GM21576 (cell line): ENCODE measurements at regions not wholly inside any gene's neighbourhood (a gene's known extent, or its start where the extent isn't known, plus 50 kb on each side); places are given as distances from the start of the nearest gene placed in this dataset.
"Not testable (repeated sequence)": the region's sequence is repeated elsewhere in the genome, so short reads cannot be mapped to it uniquely, and the experiment has no call there.

Experiments used
- ATAC-seq: cut with Tn5 transposase; IDR thresholded peaks from one replicate; pipeline ENCODE4 v1.9.1; 2021; ENCODE audit warnings: mild to moderate bottlenecking, moderate library complexity; ENCODE audit not compliant: unreplicated experiment

- ATAC-seq: no peak
These were observed 55.5 kb downstream of the PRR15 start for GRCh38 chr7:29619111-29619510.

- ATAC-seq: no peak
These were observed 56.4 kb downstream of the PRR15 start for GRCh38 chr7:29619848-29620555.

DNA sequence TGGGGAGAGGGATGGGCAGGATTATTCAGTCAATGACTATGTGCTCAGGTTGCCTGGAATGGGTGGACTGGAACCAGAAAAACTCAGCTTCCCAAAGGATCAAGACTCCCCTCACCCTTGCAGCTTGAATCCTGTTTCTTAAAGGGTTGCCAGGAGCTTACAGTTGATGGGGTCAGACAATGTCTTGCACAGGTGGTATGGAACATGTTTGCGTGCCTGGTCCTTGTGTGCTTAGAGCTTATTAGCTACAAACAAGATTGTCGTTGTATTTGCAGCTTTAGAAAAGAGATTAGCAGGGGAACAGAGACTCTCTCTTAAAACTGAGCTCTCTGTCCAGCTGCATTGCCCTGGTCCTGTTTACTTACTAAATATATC is 56.9 kb downstream of the PRR15 start:
- ATAC-seq: no peak

DNA sequence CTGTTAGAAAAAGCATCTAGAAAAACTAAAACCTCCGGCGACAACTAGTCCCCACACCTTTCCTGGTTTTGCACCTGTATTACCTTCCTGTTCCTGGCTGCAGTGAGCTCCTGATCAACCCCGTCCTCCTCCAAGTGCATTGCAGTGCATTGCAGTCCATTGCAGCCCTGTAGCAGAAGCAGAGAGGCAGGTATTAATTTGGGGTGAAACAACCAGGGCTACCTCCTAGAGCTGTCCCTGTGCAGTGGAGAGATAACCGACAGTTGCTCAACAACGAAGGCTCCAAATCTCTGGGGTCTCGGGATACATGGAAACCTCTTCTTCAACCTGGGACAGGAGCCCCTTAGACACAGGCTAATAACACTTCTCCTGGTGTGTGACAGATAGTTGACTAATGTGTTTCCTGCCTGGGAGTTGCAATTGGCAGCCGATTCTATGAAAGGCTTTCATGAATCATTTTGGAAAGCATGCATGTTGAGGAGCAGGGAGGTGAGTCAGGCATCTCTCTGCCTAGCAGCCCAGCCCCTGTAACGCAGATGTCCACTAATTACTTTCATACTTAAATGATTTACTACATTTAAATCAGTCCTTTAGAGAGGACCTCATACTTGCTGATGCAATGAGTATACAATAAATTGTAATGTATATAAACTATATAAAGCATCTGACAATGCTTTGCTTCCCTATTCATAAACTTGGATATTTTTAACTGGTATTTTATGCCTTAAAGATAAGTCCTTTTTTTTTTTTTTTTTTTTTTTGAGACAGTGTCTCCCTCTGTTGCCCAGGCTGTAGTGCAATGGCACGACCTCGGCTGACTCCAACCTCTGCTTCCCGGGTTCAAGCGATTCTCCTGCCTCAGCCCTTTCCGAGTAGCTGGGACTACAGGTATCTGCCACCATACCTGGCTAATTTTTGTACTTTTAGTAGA is 59.0 kb downstream of the PRR15 start:
- ATAC-seq: no peak

DNA sequence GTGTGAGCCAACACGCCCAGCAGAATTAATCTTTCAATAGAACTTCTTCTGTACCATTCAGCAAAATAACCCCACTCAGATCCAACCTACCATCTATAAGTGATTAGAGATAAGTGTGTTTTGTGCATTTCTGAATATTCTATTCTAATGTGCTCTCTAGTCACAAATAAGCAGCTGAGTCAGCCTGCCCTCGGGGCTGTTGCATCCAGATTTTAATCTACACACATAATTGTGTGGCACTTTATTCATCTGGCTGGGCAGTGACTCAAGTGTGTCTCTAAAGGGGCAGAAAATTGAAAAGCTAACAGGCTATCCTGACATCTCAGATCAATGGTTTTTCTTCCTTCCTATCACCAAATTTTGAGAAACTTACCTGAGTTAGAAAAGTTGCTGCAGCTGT is 60.3 kb downstream of the PRR15 start:
- no peak for ATAC-seq

GRCh38 chr7:29626730-29627129 is 63.1 kb downstream of the PRR15 start:
- no peak for ATAC-seq

DNA sequence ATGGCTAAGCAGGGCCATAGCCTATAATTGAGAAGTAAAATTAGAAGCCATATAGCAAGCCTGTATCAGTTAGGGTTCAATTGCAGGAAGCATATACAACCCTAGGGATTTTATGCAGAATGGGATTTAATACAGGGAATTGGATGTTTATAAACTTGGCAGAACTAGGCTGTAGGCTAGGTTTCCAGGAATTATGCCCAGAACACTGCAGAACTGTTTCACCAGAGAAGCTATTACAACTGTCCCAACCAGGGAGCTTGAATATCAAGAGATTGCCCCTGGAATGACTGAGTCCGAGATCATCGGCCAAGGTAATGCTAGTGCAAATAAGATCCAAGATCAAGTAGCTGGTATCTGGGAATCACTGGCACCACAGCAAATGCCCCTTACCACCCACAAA is 64.0 kb downstream of the PRR15 start:
- ATAC-seq: no peak

DNA sequence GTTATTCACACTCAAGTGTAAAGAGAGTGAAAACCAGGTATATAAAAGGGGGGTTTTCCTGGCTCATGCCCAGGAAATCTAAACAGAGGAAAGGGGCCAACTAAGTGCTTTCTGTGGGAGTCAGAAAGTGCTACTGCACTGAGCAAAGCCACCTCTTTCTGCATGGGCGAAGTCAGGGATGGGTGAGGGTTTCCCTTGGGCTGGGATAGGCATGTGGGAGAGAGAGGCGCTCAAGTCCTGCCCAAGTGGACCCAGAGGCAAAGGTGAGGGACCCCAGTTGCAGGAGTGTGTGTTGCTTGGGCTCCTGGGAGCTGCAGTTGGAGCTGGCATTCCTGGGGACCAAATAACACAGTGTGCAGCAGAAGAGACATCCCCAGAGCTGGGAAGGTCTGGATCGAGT is 65.9 kb downstream of the PRR15 start:
- no peak for ATAC-seq

DNA sequence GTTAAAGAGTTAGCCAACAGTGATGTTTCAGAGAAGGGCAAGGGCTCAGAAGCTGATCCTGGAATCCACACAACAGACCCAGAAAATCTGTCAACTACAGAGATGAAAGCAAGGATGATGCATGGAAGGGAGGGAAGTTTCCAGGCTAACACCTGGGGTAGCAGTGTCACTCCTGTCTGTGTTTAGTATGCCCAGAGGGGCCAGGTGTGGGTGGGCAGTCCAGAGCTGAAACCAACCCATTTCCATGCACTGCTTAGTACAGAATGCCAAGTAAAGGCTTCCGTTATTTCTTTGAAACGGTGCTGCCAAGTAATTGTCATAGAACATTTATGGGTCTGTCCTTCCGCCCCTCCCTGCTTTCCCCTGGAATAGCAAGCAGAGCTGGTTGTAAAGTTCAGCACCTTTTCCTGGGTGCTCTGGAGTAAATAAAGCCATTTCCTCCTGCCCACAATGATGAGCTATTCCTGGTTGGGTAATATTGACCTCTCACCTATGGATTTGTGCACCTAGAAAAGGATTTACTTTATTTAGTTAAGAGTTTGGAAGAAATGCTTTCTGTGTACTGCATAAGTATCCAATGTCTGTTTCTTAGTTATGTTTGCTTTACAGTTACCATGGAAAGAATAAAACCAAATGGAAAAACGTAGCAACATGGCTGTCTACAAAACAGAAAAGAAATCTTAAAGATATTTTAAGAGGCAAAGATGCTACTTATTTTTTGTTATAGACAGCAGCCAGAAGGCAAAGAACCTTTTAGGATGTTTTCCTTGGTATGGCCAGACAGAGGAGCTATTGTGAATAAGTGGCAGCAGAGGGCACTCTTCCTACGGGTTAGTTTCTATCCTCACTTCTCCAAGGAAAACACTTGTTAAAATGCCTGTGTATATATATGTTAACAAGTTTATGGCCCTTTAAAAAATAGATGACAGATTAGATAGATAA is 71.7 kb downstream of the PRR15 start:
- not testable (repeated sequence) for ATAC-seq

GRCh38 chr7:29636009-29636351 is 72.3 kb downstream of the PRR15 start:
- no peak for ATAC-seq

DNA sequence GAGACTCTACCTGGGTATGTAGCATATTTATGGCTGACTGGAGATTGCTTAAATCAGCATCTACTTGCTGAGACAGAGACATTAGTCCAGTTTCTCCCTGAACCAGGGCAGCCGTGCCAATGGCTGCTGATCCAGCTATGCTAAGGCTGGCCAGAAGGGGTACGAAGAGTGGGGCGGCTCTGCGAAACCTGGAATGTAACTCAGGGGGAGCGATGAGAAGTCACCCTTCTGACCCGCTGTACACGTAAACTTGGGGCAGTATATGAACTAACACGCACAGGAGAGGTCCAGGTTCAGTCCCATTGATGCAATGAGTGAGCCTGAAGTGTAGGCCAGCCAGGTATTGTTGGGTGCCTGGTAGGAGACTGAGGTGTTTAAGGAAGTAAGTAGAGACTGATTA is 73.7 kb downstream of the PRR15 start:
- ATAC-seq: no peak

- not testable (repeated sequence) for ATAC-seq
These were observed 75.2 kb downstream of the PRR15 start for GRCh38 chr7:29638841-29639240.

GRCh38 chr7:29639386-29639785 is 75.8 kb downstream of the PRR15 start:
- no peak for ATAC-seq

DNA sequence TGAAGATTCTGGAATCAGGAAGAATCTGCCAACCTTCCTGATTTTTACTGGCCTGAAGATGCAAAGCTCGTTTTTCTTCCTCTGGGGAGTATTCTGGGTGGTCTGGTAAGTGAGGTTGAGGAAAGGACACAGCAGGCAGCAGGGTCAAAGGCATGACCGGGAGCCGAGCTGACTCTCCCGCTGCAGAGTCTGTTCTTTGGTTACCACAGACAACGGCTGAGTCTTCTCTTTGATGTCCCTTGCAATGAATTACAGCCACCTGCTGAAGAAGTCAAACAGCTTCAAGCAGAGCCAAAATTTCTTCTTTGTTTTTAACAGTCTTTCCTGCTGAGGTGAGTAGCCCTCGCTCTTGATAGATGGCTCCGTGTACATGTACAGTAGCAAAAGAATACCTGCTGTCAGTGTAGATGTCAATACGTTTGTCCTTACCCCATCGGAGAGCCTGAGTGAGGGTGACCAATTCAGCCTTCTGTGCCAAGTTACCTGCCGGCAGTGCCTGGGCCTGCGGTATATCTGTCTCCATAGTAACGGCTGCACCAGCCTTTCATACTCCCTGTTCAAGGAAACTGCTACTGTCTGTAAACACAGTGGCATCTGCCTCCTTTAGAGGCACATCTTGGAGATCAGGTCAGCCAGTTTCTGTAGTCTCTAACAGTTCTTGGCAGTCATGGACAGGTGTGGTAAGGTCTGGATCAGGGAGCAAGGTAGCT is 76.4 kb downstream of the PRR15 start:
- ATAC-seq: no peak

GRCh38 chr7:29641651-29642050 is 78.0 kb downstream of the PRR15 start:
- ATAC-seq: no peak

- ATAC-seq: no peak
These were observed 79.0 kb downstream of the PRR15 start for GRCh38 chr7:29642494-29643155.

GRCh38 chr7:29646116-29646515 is 82.5 kb downstream of the PRR15 start:
- ATAC-seq: not testable (repeated sequence)

GRCh38 chr7:29647020-29647654 is 83.5 kb downstream of the PRR15 start:
- ATAC-seq: no peak

- not testable (repeated sequence) for ATAC-seq
These were observed 84.1 kb downstream of the PRR15 start for GRCh38 chr7:29647691-29648210.
